Progenitor cell of endocrine pancreas (in vitro differentiated cells): ENCODE measurements at regions not wholly inside any gene's neighbourhood (a gene's known extent, or its start where the extent isn't known, plus 50 kb on each side); places are given as distances from the start of the nearest gene placed in this dataset.

Experiments
- DNase-seq: peaks from one replicate; pipeline ENCODE4 v3.0.0; 2021; ENCODE audit warnings: low spot score; ENCODE audit not compliant: unreplicated experiment
- H3K27ac Mint-ChIP-seq: 2 replicates; pipeline ENCODE4 v1.8.0; 2021; ENCODE audit warnings: mild to moderate bottlenecking, moderate library complexity, mixed read lengths
- H3K27me3 Mint-ChIP-seq: 2 replicates; pipeline ENCODE4 v1.8.0; 2021; ENCODE audit warnings: mixed read lengths
- H3K36me3 Mint-ChIP-seq: 2 replicates; pipeline ENCODE4 v1.8.0; 2022; ENCODE audit warnings: mixed read lengths; ENCODE audit not compliant: insufficient read depth
- H3K4me1 Mint-ChIP-seq: 2 replicates; pipeline ENCODE4 v1.8.0; 2021; ENCODE audit warnings: low read depth, mixed read lengths
- H3K4me3 Mint-ChIP-seq: 2 replicates; pipeline ENCODE4 v1.8.0; 2021; ENCODE audit warnings: low read depth, mild to moderate bottlenecking, moderate library complexity, mixed read lengths
- H3K9me3 Mint-ChIP-seq: 2 replicates; pipeline ENCODE4 v1.8.0; 2021; ENCODE audit warnings: low read depth, mixed read lengths
- TF ChIP-seq, protein P1 (sequence below): fragments of 200-600 bp; sonication (generic); IDR thresholded peaks from one replicate; pipeline ENCODE4 v1.5.0; 2021; ENCODE audit warnings: antibody characterized with exemption, mild to moderate bottlenecking; ENCODE audit not compliant: unreplicated experiment

DNA sequence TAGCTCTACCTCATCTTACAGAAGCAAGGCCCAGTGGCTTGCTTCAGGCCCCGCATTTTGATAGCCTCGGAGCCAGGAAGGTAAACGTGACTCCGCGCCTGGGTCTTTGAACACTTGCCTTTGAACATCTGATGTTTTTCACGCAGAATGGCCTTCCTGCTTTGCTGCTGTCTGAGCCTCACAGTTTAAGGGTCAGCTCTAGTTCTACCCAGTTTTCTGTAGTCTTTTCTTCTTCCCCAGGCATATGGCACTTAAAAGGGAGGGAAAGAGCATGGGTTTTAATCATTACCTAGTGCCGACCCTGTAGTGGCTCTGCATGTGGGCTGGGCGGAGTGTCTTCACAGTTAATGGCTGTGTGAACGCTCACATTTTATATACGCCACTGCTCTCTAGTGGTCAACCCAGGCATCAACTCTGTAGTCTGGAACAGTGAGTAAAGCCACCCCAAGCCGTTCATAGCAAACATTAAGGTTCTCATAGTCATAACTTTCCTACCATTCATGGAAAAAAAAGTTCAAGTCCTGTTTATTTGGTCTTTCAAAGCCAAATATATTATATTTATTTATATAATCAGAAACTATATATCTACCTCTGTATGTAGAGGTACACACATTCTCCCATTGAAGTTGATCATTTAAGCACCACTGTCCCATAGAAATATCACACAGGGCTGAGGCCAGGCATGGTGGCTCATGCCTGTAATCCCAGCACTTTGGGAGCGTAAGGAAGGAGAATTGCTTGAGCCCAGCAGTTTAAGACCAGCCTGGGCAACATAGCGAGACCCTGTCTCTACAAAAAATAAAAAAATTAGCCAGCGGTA lies 78.1 kb downstream of the IER5 start:
- Mint-ChIP-seq H3K4me3 (no peak overlapping the region), H3K27me3 (peaks cover 2% of the 10 kb centered on the region), H3K36me3 (peaks cover 3% of the 10 kb centered on the region), H3K9me3 (peaks cover 19% of the 10 kb centered on the region), H3K4me1 (peaks cover 2% of the 10 kb centered on the region), H3K27ac (peak overlapping the region; percentile 85)
- DNase-seq, result peak; percentile 57
- TF ChIP-seq, protein P1, sequence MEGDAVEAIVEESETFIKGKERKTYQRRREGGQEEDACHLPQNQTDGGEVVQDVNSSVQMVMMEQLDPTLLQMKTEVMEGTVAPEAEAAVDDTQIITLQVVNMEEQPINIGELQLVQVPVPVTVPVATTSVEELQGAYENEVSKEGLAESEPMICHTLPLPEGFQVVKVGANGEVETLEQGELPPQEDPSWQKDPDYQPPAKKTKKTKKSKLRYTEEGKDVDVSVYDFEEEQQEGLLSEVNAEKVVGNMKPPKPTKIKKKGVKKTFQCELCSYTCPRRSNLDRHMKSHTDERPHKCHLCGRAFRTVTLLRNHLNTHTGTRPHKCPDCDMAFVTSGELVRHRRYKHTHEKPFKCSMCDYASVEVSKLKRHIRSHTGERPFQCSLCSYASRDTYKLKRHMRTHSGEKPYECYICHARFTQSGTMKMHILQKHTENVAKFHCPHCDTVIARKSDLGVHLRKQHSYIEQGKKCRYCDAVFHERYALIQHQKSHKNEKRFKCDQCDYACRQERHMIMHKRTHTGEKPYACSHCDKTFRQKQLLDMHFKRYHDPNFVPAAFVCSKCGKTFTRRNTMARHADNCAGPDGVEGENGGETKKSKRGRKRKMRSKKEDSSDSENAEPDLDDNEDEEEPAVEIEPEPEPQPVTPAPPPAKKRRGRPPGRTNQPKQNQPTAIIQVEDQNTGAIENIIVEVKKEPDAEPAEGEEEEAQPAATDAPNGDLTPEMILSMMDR, result peak; percentile 87

GRCh38 chr1:181169281-181169865 lies 80.9 kb downstream of the IER5 start:
- peaks cover 2% of the 10 kb centered on the region for H3K27me3 Mint-ChIP-seq
- no peaks in the 10 kb centered on the region for H3K36me3 Mint-ChIP-seq
- H3K4me1 Mint-ChIP-seq, result peaks cover 2% of the 10 kb centered on the region
- H3K9me3 Mint-ChIP-seq, result peaks cover 5% of the 10 kb centered on the region
- no peak overlapping the region for H3K27ac Mint-ChIP-seq
- TF ChIP-seq, protein P1, result no peak
- no peak for DNase-seq
- H3K4me3 Mint-ChIP-seq, result no peak overlapping the region

- H3K9me3 Mint-ChIP-seq, result peaks cover 5% of the 10 kb centered on the region
- H3K4me3 Mint-ChIP-seq, result no peak overlapping the region
- DNase-seq, result no peak
- H3K4me1 Mint-ChIP-seq, result peaks cover 5% of the 10 kb centered on the region
- TF ChIP-seq, protein P1, result no peak
- peaks cover 2% of the 10 kb centered on the region for H3K27me3 Mint-ChIP-seq
- no peaks in the 10 kb centered on the region for H3K36me3 Mint-ChIP-seq
- no peak overlapping the region for H3K27ac Mint-ChIP-seq
Measured at GRCh38 chr1:181170194-181170593, 81.7 kb downstream of the IER5 start.

GRCh38 chr1:181172082-181172481 lies 83.6 kb downstream of the IER5 start:
- H3K27me3 Mint-ChIP-seq, result no peaks in the 10 kb centered on the region
- peaks cover 3% of the 10 kb centered on the region for H3K4me1 Mint-ChIP-seq
- no peak overlapping the region for H3K27ac Mint-ChIP-seq
- H3K9me3 Mint-ChIP-seq, result peaks cover 5% of the 10 kb centered on the region
- H3K4me3 Mint-ChIP-seq, result no peak overlapping the region
- TF ChIP-seq, protein P1, result no peak
- no peak for DNase-seq
- H3K36me3 Mint-ChIP-seq, result no peaks in the 10 kb centered on the region

- H3K27ac Mint-ChIP-seq, result no peak overlapping the region
- TF ChIP-seq, protein P1, result no peak
- DNase-seq, result no peak
- H3K27me3 Mint-ChIP-seq, result peaks cover 9% of the 10 kb centered on the region
- no peak overlapping the region for H3K4me3 Mint-ChIP-seq
- H3K36me3 Mint-ChIP-seq, result no peaks in the 10 kb centered on the region
- peaks cover 6% of the 10 kb centered on the region for H3K4me1 Mint-ChIP-seq
- peaks cover 5% of the 10 kb centered on the region for H3K9me3 Mint-ChIP-seq
Measured at GRCh38 chr1:181173761-181174447, 85.4 kb downstream of the IER5 start.
